Breast epithelium (tissue), 4 donors: ENCODE measurements at regions not wholly inside any gene's neighbourhood (a gene's known extent, or its start where the extent isn't known, plus 50 kb on each side); places are given as distances from the start of the nearest gene placed in this dataset.

Source experiments
- DNase-seq, 2 donors: peaks; one replicate each; pipeline ENCODE4 v3.0.0-alpha.2; 2019; ENCODE audit warnings: low spot score in 2 of 2
- H3K27ac ChIP-seq, 2 donors: fragments of 200-600 bp; sonication (generic) in 1 of 2; one replicate each; pipeline ENCODE4 v1.5.1; 2016 to 2019; ENCODE audit warnings: mild to moderate bottlenecking in 1 of 2
- H3K27me3 ChIP-seq, 2 donors: fragments of 200-600 bp; sonication (generic) in 1 of 2; one replicate each; pipeline versions ENCODE4 v1.5.1 to v1.6.0; 2017 to 2019; ENCODE audit warnings: control low read depth in 1 of 2, mild to moderate bottlenecking in 1 of 2
- H3K36me3 ChIP-seq: fragments of 200-600 bp; one replicate; pipeline ENCODE4 v1.5.1; 2019
- H3K4me1 ChIP-seq, 2 donors: fragments of 200-600 bp; sonication (generic); one replicate each; pipeline ENCODE4 v1.5.1; 2016 to 2019; ENCODE audit warnings: control low read depth in 1 of 2
- H3K4me3 ChIP-seq, 3 donors: fragments of 200-600 bp; sonication (generic); 1 replicate in 2 of 3; 2 replicates in 1 of 3; pipeline ENCODE4 v1.5.1; 2016 to 2019; ENCODE audit warnings: mild to moderate bottlenecking in 3 of 3, moderate library complexity in 2 of 3
- H3K9me3 ChIP-seq, 2 donors: fragments of 200-600 bp; sonication (generic) in 1 of 2; one replicate each; pipeline ENCODE4 v1.5.1; 2016 to 2019; ENCODE audit warnings: control low read depth in 1 of 2
- CTCF ChIP-seq, 3 donors: fragments of 450-650 bp; IDR thresholded peaks; one replicate each; pipeline ENCODE4 v1.5.1; 2016 to 2017; ENCODE audit warnings: antibody characterized with exemption in 3 of 3, mild to moderate bottlenecking in 3 of 3, moderate library complexity in 3 of 3
- POLR2A ChIP-seq: fragments of 450-650 bp; IDR thresholded peaks from one replicate; pipeline ENCODE4 v1.6.1; 2016; ENCODE audit warnings: antibody characterized with exemption, mild to moderate bottlenecking, moderate library complexity
- POLR2AphosphoS5 ChIP-seq, 3 donors: sonication (generic); formaldehyde crosslinking; IDR thresholded peaks; one replicate each; pipeline ENCODE4 v1.6.1; 2017; ENCODE audit warnings: antibody characterized with exemption in 3 of 3
- intact Hi-C: fragments of 100-400 bp; cut with DNase I; formaldehyde crosslinking; loops from one replicate; pipeline ENCODE4 v1.15.1; 2023; ENCODE audit warnings: low total_unique reads

DNA sequence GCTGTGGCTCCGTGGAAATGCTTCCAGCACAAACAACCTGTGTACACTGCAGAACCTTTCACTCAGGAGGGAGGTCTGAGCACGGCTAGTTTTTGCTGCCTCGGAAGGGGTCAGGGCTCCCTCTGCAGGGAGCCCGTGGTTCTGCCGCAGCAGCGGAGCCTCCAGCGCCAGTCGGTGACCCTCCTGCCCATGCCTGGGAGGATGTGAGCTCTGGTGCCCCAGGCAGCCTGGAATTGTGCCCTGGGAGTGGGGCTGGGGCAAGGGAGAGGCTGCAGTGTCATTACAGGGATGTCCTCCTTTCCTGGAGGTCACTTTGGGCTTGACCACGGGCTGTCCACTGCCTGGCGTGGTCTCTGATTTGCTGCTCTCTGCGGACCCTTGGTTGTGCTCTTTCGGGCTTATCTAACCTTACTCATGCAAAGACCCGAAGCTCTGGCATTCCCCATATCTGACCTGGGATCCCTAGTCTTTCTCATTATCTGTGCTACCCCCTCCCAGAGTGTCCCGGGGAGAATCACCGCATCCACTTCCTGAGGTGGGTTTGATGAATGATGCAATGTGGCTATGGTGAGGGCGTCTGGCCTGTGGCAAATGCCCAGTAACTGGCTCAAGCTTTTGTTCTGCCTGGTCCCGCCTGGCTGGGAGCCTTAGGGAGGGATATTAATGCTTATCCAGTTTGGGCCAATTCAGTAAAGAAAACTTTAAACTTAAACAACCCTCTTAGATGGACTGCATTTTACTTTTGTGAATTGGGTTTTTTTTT, 59.6 kb upstream of the TAGAP start:
- H3K36me3 ChIP-seq: no peaks in the 10 kb centered on the region
- H3K4me1 ChIP-seq: peaks cover 3 to 14% of the 10 kb centered on the region in 2 donors
- no peaks in the 10 kb centered on the region for H3K27me3 ChIP-seq
- peak overlapping the region; percentile 72 to 74 for H3K27ac ChIP-seq
- peak overlapping the region in 1 of 3 donors; percentile 18 for H3K4me3 ChIP-seq
- TF ChIP-seq CTCF (IDR thresholded peaks at IDR 0.05) (peak in 2 of 3 donors; percentile 65 to 73), POLR2AphosphoS5 (IDR thresholded peaks at IDR 0.05) (no peak)
- no peaks in the 10 kb centered on the region for H3K9me3 ChIP-seq
- DNase-seq: peak in 1 of 2 donors; percentile 40
- intact Hi-C loops: no loop called here

DNA sequence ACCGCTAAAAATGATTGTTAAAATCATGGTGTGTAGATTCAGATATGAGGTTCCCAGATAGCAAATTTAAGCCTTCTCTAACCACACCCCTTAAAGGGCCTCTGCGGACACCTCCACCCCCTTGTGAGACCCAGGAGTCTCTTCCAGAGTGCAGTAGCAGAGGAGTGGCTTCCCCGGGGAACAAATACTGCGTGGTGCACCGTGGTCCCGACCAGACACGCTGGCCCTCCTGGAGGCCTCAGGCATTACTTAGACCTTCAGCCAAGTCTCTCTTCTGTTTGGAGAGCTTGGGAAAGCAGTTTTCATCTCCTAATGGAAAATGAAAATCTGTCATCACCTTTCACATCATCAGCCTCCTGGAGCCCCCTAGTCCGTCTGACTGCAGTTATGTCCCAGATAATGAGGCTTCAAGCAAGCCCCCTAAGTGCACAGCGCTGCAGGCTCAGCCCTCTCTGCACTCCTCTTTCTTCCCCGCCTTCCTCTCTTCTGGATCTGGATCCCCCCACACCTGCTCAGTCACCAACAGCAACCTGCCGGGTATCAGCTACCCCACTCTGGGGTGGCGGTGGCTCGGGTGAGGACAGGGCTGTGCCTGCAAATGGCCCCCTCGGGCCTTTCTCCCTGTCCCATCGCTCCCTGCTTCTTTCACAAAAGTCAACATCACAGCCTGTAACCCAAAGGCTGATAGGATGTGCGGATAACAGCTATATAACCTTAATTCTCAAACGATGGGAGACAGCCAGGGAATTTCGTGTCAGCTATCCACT, 58.8 kb upstream of the TAGAP start:
- DNase-seq: no peak
- no peak for TF ChIP-seq POLR2A
- TF ChIP-seq POLR2AphosphoS5 (IDR thresholded peaks at IDR 0.05): no peak
- no peak for TF ChIP-seq CTCF (IDR thresholded peaks at IDR 0.05)
- Histone ChIP-seq H3K4me3 (peak overlapping the region in 1 of 3 donors; percentile 18), H3K36me3 (no peaks in the 10 kb centered on the region), H3K9me3 (no peaks in the 10 kb centered on the region), H3K4me1 (peaks cover 3 to 14% of the 10 kb centered on the region in 2 donors), H3K27me3 (no peaks in the 10 kb centered on the region), H3K27ac (peak overlapping the region in 1 of 2 donors; percentile 74)
- intact Hi-C loops: no loop called here

GRCh38 chr6:159102373-159103160, 57.8 kb upstream of the TAGAP start:
- no peak for DNase-seq
- Histone ChIP-seq H3K27ac (no peak overlapping the region), H3K4me1 (peaks cover 3 to 14% of the 10 kb centered on the region in 2 donors), H3K27me3 (no peaks in the 10 kb centered on the region), H3K36me3 (no peaks in the 10 kb centered on the region), H3K9me3 (no peaks in the 10 kb centered on the region), H3K4me3 (no peak overlapping the region)
- intact Hi-C loops: no loop called here
- TF ChIP-seq POLR2A: no peak
- TF ChIP-seq CTCF (IDR thresholded peaks at IDR 0.05): no peak
- TF ChIP-seq POLR2AphosphoS5 (IDR thresholded peaks at IDR 0.05): no peak

DNA sequence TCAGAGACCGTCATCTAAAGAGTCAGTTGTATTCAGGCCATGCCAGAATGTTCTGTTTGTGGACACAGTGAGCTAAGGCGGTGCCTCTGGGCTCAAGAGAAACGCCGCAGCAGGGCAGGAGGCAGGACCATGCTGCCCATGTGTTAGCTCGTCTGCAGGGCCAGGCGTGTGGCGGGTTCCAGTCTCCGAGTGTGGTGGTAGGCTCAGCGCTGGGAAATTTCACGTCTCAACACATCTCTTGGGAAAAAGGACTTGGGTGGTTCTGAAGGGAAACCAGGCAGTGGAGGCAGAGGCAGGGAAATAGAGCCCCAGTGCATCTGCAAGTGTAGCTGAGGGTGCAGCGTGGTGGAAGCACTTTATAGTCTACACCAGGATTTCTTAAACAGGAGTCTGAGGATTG, 56.9 kb upstream of the TAGAP start:
- DNase-seq: no peak
- TF ChIP-seq POLR2AphosphoS5 (IDR thresholded peaks at IDR 0.05) (no peak), CTCF (IDR thresholded peaks at IDR 0.05) (no peak), POLR2A (no peak)
- Histone ChIP-seq H3K4me3 (no peak overlapping the region), H3K27me3 (no peaks in the 10 kb centered on the region), H3K4me1 (peaks cover 3 to 14% of the 10 kb centered on the region in 2 donors), H3K36me3 (no peaks in the 10 kb centered on the region), H3K9me3 (no peaks in the 10 kb centered on the region), H3K27ac (no peak overlapping the region)
- intact Hi-C loops: no loop called here
